HG03103 (cell line): ENCODE measurements at regions not wholly inside any gene's neighbourhood (a gene's known extent, or its start where the extent isn't known, plus 50 kb on each side); places are given as distances from the start of the nearest gene placed in this dataset.

Experiments
- ATAC-seq: cut with Tn5 transposase; IDR thresholded peaks from one replicate; pipeline ENCODE4 v1.9.1; 2021; ENCODE audit warnings: low read depth; ENCODE audit not compliant: unreplicated experiment

- no peak for ATAC-seq
Observed at GRCh38 chr11:19320827-19321226, 80.1 kb upstream of the E2F8 start.

DNA sequence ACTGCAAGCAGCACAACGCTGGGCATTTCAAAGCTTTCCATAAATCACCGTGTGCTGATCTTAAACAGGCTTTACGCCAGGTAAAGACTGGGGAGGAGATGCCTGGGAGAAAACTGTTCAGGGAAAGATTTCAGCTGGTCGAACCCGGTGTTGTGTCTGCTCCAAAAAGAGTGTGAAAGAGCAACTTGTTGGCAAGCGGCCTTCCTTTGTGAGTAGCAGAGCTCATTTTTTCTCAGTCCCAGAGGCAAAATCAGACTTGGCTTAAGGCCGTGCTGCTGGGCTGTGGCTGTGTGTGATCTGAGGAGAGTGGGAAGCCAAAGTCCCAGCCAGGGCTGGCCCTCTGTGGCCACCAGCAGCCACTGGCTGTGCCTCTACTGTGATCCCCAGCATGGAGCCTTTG lies 75.7 kb upstream of the E2F8 start:
- no peak for ATAC-seq

- ATAC-seq, result no peak
Observed at GRCh38 chr11:19315511-19315910, 74.8 kb upstream of the E2F8 start.

- ATAC-seq, result no peak
Observed at GRCh38 chr11:19313140-19313539, 72.4 kb upstream of the E2F8 start.

GRCh38 chr11:19311308-19312030 lies 70.7 kb upstream of the E2F8 start:
- ATAC-seq, result peak; percentile 63

GRCh38 chr11:19307498-19307897 lies 66.8 kb upstream of the E2F8 start:
- no peak for ATAC-seq

- ATAC-seq, result no peak
Observed at GRCh38 chr11:19306179-19306944, 65.6 kb upstream of the E2F8 start.

DNA sequence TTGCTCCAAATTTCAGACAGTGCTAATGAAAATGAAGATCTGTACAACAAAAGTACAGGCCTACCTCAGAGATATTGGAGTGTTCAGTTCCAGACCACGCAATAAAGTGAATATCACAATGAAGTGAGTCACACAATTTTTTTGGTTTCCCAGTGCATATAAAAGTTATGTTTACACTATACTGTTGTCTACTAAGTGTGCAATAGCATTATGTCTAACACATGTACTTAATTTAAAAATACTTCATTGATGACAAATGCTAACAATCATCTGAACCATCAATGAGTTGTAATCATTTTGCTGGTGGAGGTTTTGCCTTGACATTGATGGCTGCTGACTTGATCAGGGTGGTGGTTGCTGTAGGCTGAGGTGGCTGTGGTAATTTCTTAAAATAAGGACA lies 60.6 kb upstream of the E2F8 start:
- ATAC-seq, result no peak

GRCh38 chr11:19294444-19294843 lies 53.7 kb upstream of the E2F8 start:
- no peak for ATAC-seq

GRCh38 chr11:19291064-19291463 lies 50.3 kb upstream of the E2F8 start:
- no peak for ATAC-seq
